GM23338 (cell line): ENCODE measurements at regions not wholly inside any gene's neighbourhood (a gene's known extent, or its start where the extent isn't known, plus 50 kb on each side); places are given as distances from the start of the nearest gene placed in this dataset.

ENCODE experiments used
- ATAC-seq: fragments of 200-7000 bp; cut with Tn5 transposase; 3 replicates; pipeline ENCODE4 v1.9.1; 2020
- DNase-seq: peaks from one replicate; pipeline ENCODE4 v3.0.0-alpha.2; 2015; ENCODE audit warnings: low spot score
- H2AFZ ChIP-seq: fragments of 200-600 bp; sonication (generic); 2 replicates; pipeline ENCODE4 v1.8.0; 2016; ENCODE audit warnings: antibody characterized with exemption, mild to moderate bottlenecking, moderate library complexity
- H3F3A ChIP-seq: fragments of 200-600 bp; sonication (generic); replicated peaks from 2 replicates; pipeline ENCODE4 v1.8.0; 2017; ENCODE audit warnings: antibody characterized with exemption, mixed run types, low read depth
- H3K27ac ChIP-seq: fragments of 200-600 bp; sonication (generic); 2 replicates; pipeline ENCODE4 v1.6.1; 2016; ENCODE audit warnings: low read depth
- H3K27me3 ChIP-seq: fragments of 200-600 bp; sonication (generic); 2 replicates; pipeline ENCODE4 v1.8.0; 2016; ENCODE audit warnings: mild to moderate bottlenecking, mixed run types, moderate library complexity; ENCODE audit not compliant: insufficient read depth
- H3K36me3 ChIP-seq: fragments of 200-600 bp; sonication (generic); 2 replicates; pipeline ENCODE4 v1.8.0; 2016; ENCODE audit warnings: mild to moderate bottlenecking; ENCODE audit not compliant: insufficient read depth
- H3K4me1 ChIP-seq: fragments of 200-600 bp; sonication (generic); 2 replicates; pipeline ENCODE4 v1.8.0; 2016; ENCODE audit warnings: mild to moderate bottlenecking, moderate library complexity; ENCODE audit not compliant: insufficient read depth
- H3K4me2 ChIP-seq: fragments of 200-600 bp; sonication (generic); 2 replicates; pipeline ENCODE4 v1.7.1; 2017; ENCODE audit warnings: mixed run types
- H3K4me3 ChIP-seq: fragments of 200-600 bp; sonication (generic); 2 replicates; pipeline ENCODE4 v1.6.1; 2016; ENCODE audit warnings: mixed run types
- H3K79me2 ChIP-seq: fragments of 200-600 bp; sonication (generic); replicated peaks from 2 replicates; pipeline ENCODE4 v1.8.0; 2017; ENCODE audit warnings: mild to moderate bottlenecking; ENCODE audit not compliant: insufficient read depth
- H3K9me2 ChIP-seq: fragments of 200-600 bp; sonication (generic); 2 replicates; pipeline ENCODE4 v1.8.0; 2017; ENCODE audit not compliant: insufficient read depth
- H4K20me1 ChIP-seq: fragments of 200-600 bp; sonication (generic); replicated peaks from 2 replicates; pipeline ENCODE4 v1.8.0; 2017; ENCODE audit warnings: mild to moderate bottlenecking; ENCODE audit not compliant: insufficient read depth
- H3K27ac Mint-ChIP-seq: 2 replicates; pipeline ENCODE4 v1.8.0; 2020; ENCODE audit warnings: inconsistent platforms, mild to moderate bottlenecking, moderate library complexity, mixed read lengths
- H3K27me3 Mint-ChIP-seq: 3 replicates; pipeline ENCODE4 v1.8.0; 2022; ENCODE audit warnings: low read depth, mild to moderate bottlenecking, moderate library complexity, mixed read lengths, inconsistent platforms; ENCODE audit not compliant: insufficient read depth, poor library complexity
- H3K36me3 Mint-ChIP-seq: 3 replicates; pipeline ENCODE4 v1.8.0; 2021; ENCODE audit warnings: low read depth, mild to moderate bottlenecking, inconsistent platforms, moderate library complexity, mixed read lengths
- H3K4me1 Mint-ChIP-seq: 3 replicates; pipeline ENCODE4 v1.8.0; 2020; ENCODE audit warnings: mild to moderate bottlenecking, inconsistent platforms, mixed read lengths
- H3K4me3 Mint-ChIP-seq: 3 replicates; pipeline ENCODE4 v1.8.0; 2021; ENCODE audit warnings: moderate library complexity, mild to moderate bottlenecking, inconsistent platforms, mixed read lengths
- H3K9me3 Mint-ChIP-seq: 3 replicates; pipeline ENCODE4 v1.8.0; 2020; ENCODE audit warnings: moderate library complexity, mild to moderate bottlenecking, inconsistent platforms, mixed read lengths
- CREB1 ChIP-seq: fragments of 250-450 bp; sonication (Bioruptor Pico); IDR thresholded peaks from 2 replicates; pipeline ENCODE4 v1.5.0; 2020; ENCODE audit warnings: low read depth, mild to moderate bottlenecking, moderate library complexity
- CTCF ChIP-seq, 2 experiments: fragments of 200-600 bp in 1 of 2; sonication (generic) in 1 of 2; conservative IDR thresholded peaks; 2 replicates each; pipeline versions ENCODE4 v1.5.1 to v1.6.1; 2016 to 2017; ENCODE audit warnings: antibody characterized with exemption in 2 of 2, low read depth in 2 of 2, mild to moderate bottlenecking in 2 of 2, moderate library complexity in 1 of 2
- ETS1 ChIP-seq: IDR thresholded peaks from 2 replicates; pipeline ENCODE4 v1.6.1; 2016; ENCODE audit warnings: antibody characterized with exemption
- EZH2 ChIP-seq: fragments of 200-600 bp; sonication (generic); IDR thresholded peaks from one replicate; pipeline ENCODE4 v1.8.0; 2017; ENCODE audit warnings: antibody characterized with exemption, mild to moderate bottlenecking, low read depth; ENCODE audit not compliant: unreplicated experiment
- EZH2phosphoT487 ChIP-seq: fragments of 200-600 bp; sonication (generic); IDR thresholded peaks from one replicate; pipeline ENCODE4 v1.8.1; 2018; ENCODE audit warnings: antibody characterized with exemption; ENCODE audit not compliant: unreplicated experiment
- JUNB ChIP-seq: IDR thresholded peaks from one replicate; pipeline ENCODE4 v1.6.1; 2016; ENCODE audit warnings: antibody characterized with exemption; ENCODE audit not compliant: unreplicated experiment
- NANOG ChIP-seq: IDR thresholded peaks from 2 replicates; pipeline ENCODE4 v1.6.1; 2016; ENCODE audit warnings: antibody characterized with exemption, borderline replicate concordance
- POLR2AphosphoS5 ChIP-seq: IDR thresholded peaks from 2 replicates; pipeline ENCODE4 v1.6.1; 2016; ENCODE audit warnings: antibody characterized with exemption, low read depth
- REST ChIP-seq: IDR thresholded peaks from one replicate; pipeline ENCODE4 v1.6.1; 2018; ENCODE audit warnings: antibody characterized with exemption; ENCODE audit not compliant: unreplicated experiment
- STAT1 ChIP-seq: IDR thresholded peaks from one replicate; pipeline ENCODE4 v1.6.1; 2016; ENCODE audit warnings: antibody characterized with exemption; ENCODE audit not compliant: unreplicated experiment
- ZNF114 ChIP-seq: fragments of 250-450 bp; sonication (Bioruptor Pico); IDR thresholded peaks from 2 replicates; pipeline ENCODE4 v1.5.0; 2020; ENCODE audit warnings: mild to moderate bottlenecking, moderate library complexity
- ZNF331 ChIP-seq: fragments of 250-450 bp; sonication (Bioruptor Pico); IDR thresholded peaks from 2 replicates; pipeline ENCODE4 v1.5.0; 2020; ENCODE audit warnings: low read depth, mild to moderate bottlenecking, moderate library complexity
- ZNF462 ChIP-seq: fragments of 250-450 bp; sonication (Bioruptor Pico); IDR thresholded peaks from 2 replicates; pipeline ENCODE4 v1.5.0; 2020; ENCODE audit warnings: mild to moderate bottlenecking, moderate library complexity

- H3K27me3 ChIP-seq, result no peaks in the 10 kb centered on the region
- DNase-seq (peak; percentile 59), ATAC-seq (peak; percentile 81)
- H3K79me2 ChIP-seq, result no peaks in the 10 kb centered on the region
- peak overlapping the region; percentile 75 for H3K4me2 ChIP-seq
- Mint-ChIP-seq H3K4me1 (peaks cover 20% of the 10 kb centered on the region), H3K27me3 (no peaks in the 10 kb centered on the region), H3K9me3 (peaks cover 7% of the 10 kb centered on the region; the same call in 2 of the 3 replicates), H3K4me3 (peak overlapping the region; percentile 35), H3K36me3 (no peaks in the 10 kb centered on the region), H3K27ac (no peak overlapping the region)
- peak overlapping the region; percentile 45 for H3K4me3 ChIP-seq
- peaks cover 15% of the 10 kb centered on the region; the same call in 1 of the 2 replicates for H3K4me1 ChIP-seq
- H3K9me2 ChIP-seq, result no peaks in the 10 kb centered on the region
- H3K36me3 ChIP-seq, result no peaks in the 10 kb centered on the region
- H3F3A ChIP-seq, result no peaks in the 10 kb centered on the region
- H3K27ac ChIP-seq, result no peak overlapping the region
- TF ChIP-seq STAT1 (no peak), NANOG (no peak), CREB1 (CRISPR knock-in tag) (no peak), ZNF331 (CRISPR knock-in tag) (no peak), EZH2phosphoT487 (no peak), ETS1 (no peak), JUNB (no peak), ZNF114 (no peak), CTCF (conservative IDR thresholded peaks at IDR 0.05; ENCODE audit: low read depth in 2 of 2) (no peak), EZH2 (no peak), POLR2AphosphoS5 (no peak), REST (no peak), ZNF462 (CRISPR knock-in tag) (no peak)
- no peaks in the 10 kb centered on the region for H4K20me1 ChIP-seq
- peak overlapping the region; percentile 91 for H2AFZ ChIP-seq
Measured at GRCh38 chr6:235763-236360, 56.4 kb upstream of the DUSP22 start.
